Endothelial cell of umbilical vein (primary cell): ENCODE measurements at regions not wholly inside any gene's neighbourhood (a gene's known extent, or its start where the extent isn't known, plus 50 kb on each side); places are given as distances from the start of the nearest gene placed in this dataset.

Source experiments
- CTCF ChIP-seq, 2 donors: IDR thresholded peaks; 1 replicate in 1 of 2; 2 replicates in 1 of 2; pipeline ENCODE4 v1.5.1; 2011; ENCODE audit warnings: low read length in 2 of 2, mild to moderate bottlenecking in 2 of 2, moderate library complexity in 2 of 2, control low read depth in 1 of 2, inconsistent platforms in 1 of 2, low read depth in 1 of 2; ENCODE audit not compliant: insufficient read depth in 1 of 2; ENCODE audit errors: extremely low read depth in 1 of 2
- EZH2 ChIP-seq: IDR thresholded peaks from 2 replicates; pipeline ENCODE4 v1.6.1; 2012; ENCODE audit warnings: borderline replicate concordance, low read depth, mild to moderate bottlenecking, moderate library complexity, low read length, inconsistent platforms; ENCODE audit not compliant: severe bottlenecking
- FOS ChIP-seq: IDR thresholded peaks from 2 replicates; pipeline ENCODE4 v1.6.1; 2011; ENCODE audit warnings: mild to moderate bottlenecking, low read length, moderate library complexity, borderline replicate concordance; ENCODE audit not compliant: insufficient read depth
- JUN ChIP-seq: IDR thresholded peaks from 2 replicates; pipeline ENCODE4 v1.6.1; 2011; ENCODE audit warnings: borderline replicate concordance, low read depth; ENCODE audit not compliant: insufficient read length, insufficient read depth
- MAX ChIP-seq: IDR thresholded peaks from 2 replicates; pipeline ENCODE4 v1.6.1; 2011; ENCODE audit not compliant: insufficient read depth, insufficient read length
- MYC ChIP-seq: IDR thresholded peaks from one replicate; pipeline ENCODE4 v1.6.1; 2011; ENCODE audit warnings: mild to moderate bottlenecking, low read depth, low read length
- POLR2A ChIP-seq: IDR thresholded peaks from 2 replicates; pipeline ENCODE4 v1.6.1; 2012; ENCODE audit warnings: low read depth, mild to moderate bottlenecking, control low read depth, low read length
- POLR2AphosphoS5 ChIP-seq: IDR thresholded peaks from 2 replicates; pipeline ENCODE4 v1.6.1; 2012; ENCODE audit warnings: low read depth, mild to moderate bottlenecking, control low read depth, low read length, moderate library complexity; ENCODE audit not compliant: insufficient read depth

- TF ChIP-seq CTCF (IDR thresholded peaks at IDR 0.05; ENCODE audit: extremely low read depth in 1 of 2, insufficient read depth in 1 of 2, low read depth in 1 of 2, low read length in 2 of 2) (no peak), POLR2A (no peak), JUN (no peak), MAX (no peak), EZH2 (no peak), FOS (no peak), POLR2AphosphoS5 (no peak), MYC (no peak)
Observed at GRCh38 chr12:59036973-59037762, 116.9 kb upstream of the LRIG3 start.
